Stimulated activated CD8-positive, alpha-beta memory T cell treated with anti-CD3 and anti-CD28 coated beads, Interleukin-7, amount 100 ng/mL, for 4 hours (primary cell): ENCODE measurements at regions not wholly inside any gene's neighbourhood (a gene's known extent, or its start where the extent isn't known, plus 50 kb on each side); places are given as distances from the start of the nearest gene placed in this dataset.
"Not testable (repeated sequence)": the region's sequence is repeated elsewhere in the genome, so short reads cannot be mapped to it uniquely, and the experiment has no call there.

Experiments used
- DNase-seq, 2 donors: peaks; one replicate each; pipeline ENCODE4 v3.0.0-alpha.2; 2020; ENCODE audit warnings: low read depth in 2 of 2

GRCh38 chr18:40367576-40367975, 1587.5 kb upstream of the PIK3C3 start:
- no peak for DNase-seq

DNA sequence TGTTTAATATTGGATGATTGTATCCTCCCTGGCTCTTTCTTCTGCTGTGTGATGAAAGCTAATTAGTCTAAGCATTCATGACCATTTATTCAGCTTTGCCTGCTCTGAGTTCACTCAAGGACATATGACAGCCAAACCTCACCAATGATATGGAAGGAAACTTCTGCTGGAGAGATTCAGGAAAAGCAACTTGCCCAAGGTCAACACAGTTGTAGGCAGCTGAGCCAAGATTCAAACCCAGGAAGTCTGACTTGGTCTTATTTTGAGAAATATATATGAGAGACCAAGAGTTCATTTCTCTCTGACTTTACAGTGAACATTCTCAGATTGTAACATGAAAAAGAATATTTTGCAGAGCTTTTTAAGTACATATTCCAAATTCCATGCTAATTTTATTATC, 1588.5 kb upstream of the PIK3C3 start:
- DNase-seq = no peak

- no peak for DNase-seq
Measured at GRCh38 chr18:40365526-40365925, 1589.5 kb upstream of the PIK3C3 start.

DNA sequence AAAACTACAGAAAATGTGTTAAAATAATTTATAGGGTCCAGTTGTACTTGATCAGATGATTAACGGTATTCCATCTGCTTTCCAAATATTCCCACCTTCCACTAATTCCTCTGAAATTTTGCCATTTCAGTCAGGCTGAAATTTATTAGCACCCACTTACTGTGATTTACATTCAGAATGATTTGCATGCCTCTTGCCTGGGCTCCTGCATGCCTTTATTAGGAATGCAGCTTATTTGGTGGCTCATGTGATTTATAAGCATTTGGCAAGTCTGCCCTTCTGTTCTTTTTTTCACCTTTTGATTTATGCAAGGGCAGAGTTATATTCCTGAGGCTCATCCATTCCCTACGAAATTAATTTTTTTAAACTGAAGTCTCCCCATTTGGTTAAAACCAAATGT, 1594.5 kb upstream of the PIK3C3 start:
- no peak for DNase-seq

- DNase-seq = no peak
Measured at GRCh38 chr18:40357536-40357935, 1597.5 kb upstream of the PIK3C3 start.

- no peak for DNase-seq
Measured at GRCh38 chr18:40356168-40356567, 1598.9 kb upstream of the PIK3C3 start.

- DNase-seq = no peak
Measured at GRCh38 chr18:40355726-40356125, 1599.3 kb upstream of the PIK3C3 start.

- DNase-seq = no peak
Measured at GRCh38 chr18:40348196-40348595, 1606.8 kb upstream of the PIK3C3 start.

- no peak for DNase-seq
Measured at GRCh38 chr18:40347261-40347660, 1607.8 kb upstream of the PIK3C3 start.

DNA sequence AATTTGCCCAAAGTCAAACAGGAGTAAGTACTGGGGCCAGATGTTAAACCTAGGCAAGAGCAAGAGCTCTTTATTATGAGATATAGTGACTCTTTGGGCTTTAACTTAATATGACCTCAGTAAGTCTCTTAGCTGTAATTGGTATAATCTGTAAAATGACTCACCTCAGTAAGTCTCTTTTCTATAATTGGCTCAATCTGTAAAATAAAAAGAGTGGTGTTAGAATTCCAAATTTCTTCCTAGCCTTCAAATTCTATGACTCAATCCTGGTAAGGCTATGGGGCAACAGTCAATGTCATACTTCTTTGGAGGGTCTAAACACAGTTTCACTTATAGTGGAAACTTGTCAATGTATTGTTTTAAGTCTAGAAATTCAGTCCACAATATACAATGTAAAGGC, 1608.9 kb upstream of the PIK3C3 start:
- DNase-seq = no peak

DNA sequence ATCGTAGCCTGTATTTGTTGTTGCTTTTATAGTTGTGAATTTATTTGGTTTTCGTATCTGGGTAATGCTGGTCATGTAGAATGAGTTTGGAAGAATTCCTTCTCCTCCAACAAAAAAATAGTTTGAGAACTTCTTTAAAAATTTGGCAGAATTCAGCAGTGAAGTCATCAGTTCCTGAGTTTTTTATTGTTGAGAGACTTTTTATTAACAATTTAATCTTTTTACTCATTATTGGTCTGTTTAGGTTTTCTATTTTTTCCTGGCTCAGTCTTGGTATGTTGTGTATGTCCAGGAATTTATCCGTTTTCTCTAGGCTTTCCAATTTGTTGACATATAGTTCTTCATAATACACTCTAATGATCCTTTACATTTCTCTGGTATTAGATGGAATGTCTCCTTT, 1613.3 kb upstream of the PIK3C3 start:
- DNase-seq = no peak

GRCh38 chr18:40338284-40338683, 1616.8 kb upstream of the PIK3C3 start:
- no peak for DNase-seq

- DNase-seq = no peak
Measured at GRCh38 chr18:40326985-40327384, 1628.0 kb upstream of the PIK3C3 start.

- DNase-seq = no peak
Measured at GRCh38 chr18:40325988-40326387, 1629.0 kb upstream of the PIK3C3 start.

GRCh38 chr18:40314199-40314598, 1640.8 kb upstream of the PIK3C3 start:
- DNase-seq = no peak

GRCh38 chr18:40313030-40313642, 1641.9 kb upstream of the PIK3C3 start:
- DNase-seq = no peak

DNA sequence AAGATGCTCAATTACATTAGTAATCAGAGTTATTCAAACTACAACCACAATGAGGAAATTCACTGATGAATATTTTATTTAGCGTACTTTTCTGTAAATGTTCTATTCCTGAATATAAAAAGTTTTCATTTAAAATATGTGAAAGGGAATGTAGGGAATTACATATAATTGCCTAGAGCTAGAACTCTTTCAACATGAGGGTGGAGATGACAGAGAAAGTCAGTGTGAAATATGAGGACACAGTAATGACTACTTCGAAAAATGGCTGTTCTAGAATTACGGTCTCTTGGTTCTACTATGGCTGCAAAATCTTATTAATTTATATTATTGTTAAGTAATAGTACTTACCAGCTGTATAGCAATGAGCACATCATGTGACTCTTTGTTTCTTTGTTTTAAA, 1647.4 kb upstream of the PIK3C3 start:
- DNase-seq = no peak

- no peak for DNase-seq
Measured at GRCh38 chr18:40296717-40297413, 1658.2 kb upstream of the PIK3C3 start.

DNA sequence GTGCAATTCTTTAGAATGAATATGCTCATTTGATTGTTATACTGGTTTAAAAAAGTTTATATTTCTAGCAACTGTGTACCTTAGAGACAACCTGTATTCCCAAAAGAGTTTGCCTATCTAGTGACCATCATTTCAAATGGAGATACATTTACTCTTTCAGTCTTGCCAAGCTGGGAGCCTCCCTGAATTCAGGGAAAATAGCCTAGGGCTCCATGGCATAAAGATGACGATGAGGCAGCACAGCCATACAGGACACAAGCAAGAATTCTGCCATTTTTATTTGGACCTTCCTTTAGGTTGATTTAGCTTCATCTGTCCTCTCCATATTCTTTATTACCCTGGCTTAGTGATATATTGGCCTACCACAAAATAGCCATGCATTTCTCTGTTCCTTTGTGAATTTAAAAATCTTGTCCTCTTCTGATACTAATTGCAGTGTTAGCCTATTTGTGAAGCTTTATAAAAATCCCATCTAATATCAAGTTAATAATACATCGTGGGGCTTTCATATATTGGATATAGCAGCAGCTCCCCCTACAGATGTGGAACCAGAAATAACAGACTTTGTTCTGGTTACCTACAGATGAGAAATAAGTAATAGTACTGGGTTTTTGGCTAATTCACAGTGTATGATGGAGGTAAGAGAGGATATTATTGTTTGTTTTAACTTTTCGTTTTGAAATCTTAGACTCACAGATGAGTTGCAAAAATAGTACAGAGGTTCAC, 1661.9 kb upstream of the PIK3C3 start:
- DNase-seq = no peak

DNA sequence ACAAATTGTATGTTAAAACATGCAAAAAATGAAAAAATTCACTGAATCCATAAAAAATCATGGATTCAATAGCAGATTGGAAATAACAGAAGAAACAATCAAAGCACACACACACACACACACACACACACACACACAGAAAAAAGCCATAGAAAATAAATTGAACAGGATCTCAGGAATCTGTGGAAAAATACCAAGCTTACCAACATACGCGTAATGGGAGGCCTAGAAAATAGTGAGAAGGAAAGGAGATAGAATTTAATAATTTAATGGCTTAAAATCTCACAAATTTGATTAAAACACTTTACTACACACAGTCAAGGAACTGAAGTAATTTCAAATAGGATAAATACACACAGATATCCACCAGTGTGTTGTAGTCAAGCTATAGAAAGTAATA, 1671.5 kb upstream of the PIK3C3 start:
- no peak for DNase-seq

- DNase-seq = not testable (repeated sequence)
Measured at GRCh38 chr18:40281356-40281755, 1673.7 kb upstream of the PIK3C3 start.

DNA sequence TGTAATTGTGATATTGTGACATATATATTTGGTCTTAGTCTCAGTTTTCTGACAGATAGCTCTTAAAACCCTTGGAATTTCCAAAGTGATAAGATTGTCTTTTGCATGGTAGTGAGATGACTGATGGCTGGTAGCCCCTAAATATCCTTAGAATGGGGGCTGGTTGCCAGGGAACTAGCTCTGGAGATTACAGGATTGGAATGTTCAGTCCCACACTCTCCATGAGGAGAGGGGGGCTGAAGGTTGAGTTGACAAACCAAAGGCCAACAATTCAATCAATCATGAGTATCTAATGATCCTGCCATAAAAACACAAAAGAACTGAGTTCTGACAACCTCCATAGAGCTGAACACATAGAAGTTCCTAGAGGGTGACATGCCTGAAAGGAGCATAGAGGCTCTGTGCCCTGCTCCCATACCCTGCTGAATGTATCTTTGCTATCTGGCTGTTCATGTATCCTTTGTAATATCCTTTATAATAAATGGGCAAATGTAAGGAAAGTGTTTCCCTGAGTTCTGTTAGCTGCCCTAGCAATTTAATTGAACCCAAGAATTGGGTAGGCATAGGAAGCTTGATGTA, 1680.3 kb upstream of the PIK3C3 start:
- no peak for DNase-seq
